H7 (cell line): ENCODE measurements at regions not wholly inside any gene's neighbourhood (a gene's known extent, or its start where the extent isn't known, plus 50 kb on each side); places are given as distances from the start of the nearest gene placed in this dataset.
"Not testable (repeated sequence)": the region's sequence is repeated elsewhere in the genome, so short reads cannot be mapped to it uniquely, and the experiment has no call there.

Source experiments
- DNase-seq: peaks from one replicate; pipeline ENCODE4 v3.0.0; 2012
- H3K27me3 ChIP-seq: 2 replicates; pipeline ENCODE4 v1.6.0; 2011; ENCODE audit warnings: mild to moderate bottlenecking, low read length; ENCODE audit not compliant: control insufficient read depth, insufficient read depth
- H3K36me3 ChIP-seq: replicated peaks from 2 replicates; pipeline ENCODE4 v1.5.1; 2011; ENCODE audit warnings: low read length; ENCODE audit not compliant: control insufficient read depth, insufficient read depth
- H3K4me3 ChIP-seq: 2 replicates; pipeline ENCODE4 v1.5.1; 2011; ENCODE audit warnings: low read depth, mild to moderate bottlenecking, control low read depth, low read length, moderate library complexity; ENCODE audit not compliant: insufficient read depth

- not testable (repeated sequence) for H3K36me3 ChIP-seq, H3K27me3 ChIP-seq, H3K4me3 ChIP-seq, DNase-seq
Measured at GRCh38 chr17:16839242-16840175, 132.4 kb downstream of the TNFRSF13B start.

DNA sequence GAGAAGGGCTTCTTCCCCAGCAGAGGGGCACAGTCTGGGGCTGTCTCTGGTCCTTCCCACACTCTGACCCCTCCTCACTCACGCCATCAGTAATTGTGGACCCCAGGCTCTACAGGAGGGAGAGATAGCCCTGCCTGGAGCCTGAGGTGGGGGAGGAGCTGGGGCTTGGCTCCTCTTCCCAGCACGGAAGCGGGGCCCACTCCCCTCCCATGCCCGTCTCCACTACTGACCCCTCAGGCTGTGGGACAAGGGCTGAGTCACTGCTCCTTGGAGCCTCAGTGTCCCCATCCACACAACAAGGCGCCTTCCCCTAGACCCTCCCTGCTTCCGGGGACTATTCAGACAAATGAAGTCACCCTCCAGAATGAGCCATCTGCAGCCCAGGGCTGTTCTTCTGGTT lies 133.1 kb downstream of the TNFRSF13B start:
- not testable (repeated sequence) for DNase-seq, H3K27me3 ChIP-seq, H3K36me3 ChIP-seq, H3K4me3 ChIP-seq

GRCh38 chr17:16838287-16838686 lies 133.6 kb downstream of the TNFRSF13B start:
- not testable (repeated sequence) for DNase-seq, H3K36me3 ChIP-seq, H3K4me3 ChIP-seq, H3K27me3 ChIP-seq

DNA sequence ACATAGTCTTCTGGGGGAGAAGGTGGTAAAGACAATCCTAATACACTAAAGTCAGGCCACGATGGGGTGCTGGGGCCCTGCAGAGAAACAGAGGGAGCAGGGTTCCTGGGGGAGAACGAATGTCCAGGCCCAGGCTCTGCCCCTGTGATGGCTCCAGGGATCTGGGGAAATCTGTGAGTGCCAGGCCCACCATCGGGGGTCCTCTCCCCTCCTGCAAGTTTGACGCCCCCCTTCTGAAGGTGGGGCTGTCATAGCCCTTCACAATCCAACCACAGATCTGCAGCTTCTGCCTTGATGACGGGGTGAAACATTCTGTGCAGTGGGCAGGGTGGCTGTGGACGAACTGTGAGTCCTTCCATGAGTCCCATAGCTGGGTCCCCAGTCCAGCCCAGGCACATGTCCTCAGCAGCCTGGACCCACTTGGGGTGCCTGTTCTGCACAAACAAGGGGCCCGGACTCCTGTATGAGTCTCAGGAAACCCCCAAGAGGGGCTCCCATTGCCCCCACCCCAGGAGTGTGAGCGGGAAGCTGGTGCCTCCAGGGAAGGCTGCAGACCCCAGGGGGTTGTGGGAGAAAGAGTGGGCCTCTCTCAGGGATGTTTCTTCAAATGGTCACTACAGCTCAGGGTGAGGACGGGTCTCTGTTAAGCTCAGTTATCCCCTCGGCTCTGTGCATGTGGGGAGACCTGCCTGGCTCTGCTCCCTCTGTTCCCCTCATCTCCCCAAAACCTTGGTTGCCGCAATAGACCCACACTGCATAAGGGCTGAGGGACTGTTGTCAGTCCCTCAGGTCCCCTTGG lies 134.3 kb downstream of the TNFRSF13B start:
- not testable (repeated sequence) for H3K27me3 ChIP-seq, H3K4me3 ChIP-seq, DNase-seq, H3K36me3 ChIP-seq

DNA sequence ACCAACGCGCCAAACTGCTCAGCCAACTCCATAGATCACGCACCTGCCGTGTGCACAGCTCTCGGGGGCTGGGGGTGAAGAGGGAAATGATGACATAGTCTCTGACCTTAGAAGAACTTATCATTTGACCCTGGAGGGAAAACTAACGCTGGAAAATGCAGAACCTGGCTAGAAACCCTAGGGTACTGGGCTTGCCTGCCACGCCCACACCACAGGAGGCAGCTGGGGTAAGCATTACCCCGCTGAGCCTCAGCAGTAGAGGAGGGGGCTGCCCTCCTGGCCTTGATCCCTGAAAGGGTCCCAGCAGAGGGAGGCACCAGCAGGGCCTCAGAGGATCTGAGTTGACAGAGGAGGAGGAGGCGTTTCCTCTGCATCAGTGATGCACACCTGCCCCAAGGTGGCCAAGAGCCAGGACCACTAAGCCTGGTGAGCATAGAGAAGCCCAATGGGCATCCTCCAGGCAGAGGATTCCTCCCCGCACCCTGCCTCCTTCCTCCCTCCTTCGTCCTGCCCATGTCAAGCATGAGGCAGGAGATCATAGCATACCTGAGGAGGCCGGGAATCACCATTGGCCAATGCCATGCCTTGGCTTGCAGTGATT lies 135.5 kb downstream of the TNFRSF13B start:
- not testable (repeated sequence) for H3K27me3 ChIP-seq, DNase-seq, H3K4me3 ChIP-seq, H3K36me3 ChIP-seq

DNA sequence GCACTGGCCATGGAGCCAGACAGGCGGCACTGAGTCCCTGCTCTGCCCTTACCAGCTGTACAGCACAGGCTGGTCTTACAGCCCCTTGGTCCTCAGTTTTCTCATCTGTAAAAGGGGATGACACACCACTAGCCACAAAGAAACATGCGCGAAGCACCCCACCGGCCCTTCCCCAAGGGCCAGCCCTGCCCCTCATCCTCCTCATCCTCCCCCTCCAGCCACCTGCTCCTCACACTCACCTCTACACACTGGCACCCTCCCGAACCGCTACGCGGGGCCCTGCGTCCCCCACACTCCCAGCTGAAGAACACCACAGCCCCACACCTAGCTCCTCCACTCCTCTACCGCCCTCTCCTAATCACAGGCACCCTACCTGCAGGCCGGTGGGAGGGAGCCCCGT lies 138.4 kb downstream of the TNFRSF13B start:
- not testable (repeated sequence) for DNase-seq, H3K4me3 ChIP-seq, H3K36me3 ChIP-seq, H3K27me3 ChIP-seq

GRCh38 chr17:16832853-16833252 lies 139.1 kb downstream of the TNFRSF13B start:
- not testable (repeated sequence) for DNase-seq, H3K4me3 ChIP-seq, H3K27me3 ChIP-seq, H3K36me3 ChIP-seq

- DNase-seq, H3K36me3 ChIP-seq, H3K4me3 ChIP-seq, H3K27me3 ChIP-seq: not testable (repeated sequence)
Measured at GRCh38 chr17:16832206-16832605, 139.7 kb downstream of the TNFRSF13B start.

DNA sequence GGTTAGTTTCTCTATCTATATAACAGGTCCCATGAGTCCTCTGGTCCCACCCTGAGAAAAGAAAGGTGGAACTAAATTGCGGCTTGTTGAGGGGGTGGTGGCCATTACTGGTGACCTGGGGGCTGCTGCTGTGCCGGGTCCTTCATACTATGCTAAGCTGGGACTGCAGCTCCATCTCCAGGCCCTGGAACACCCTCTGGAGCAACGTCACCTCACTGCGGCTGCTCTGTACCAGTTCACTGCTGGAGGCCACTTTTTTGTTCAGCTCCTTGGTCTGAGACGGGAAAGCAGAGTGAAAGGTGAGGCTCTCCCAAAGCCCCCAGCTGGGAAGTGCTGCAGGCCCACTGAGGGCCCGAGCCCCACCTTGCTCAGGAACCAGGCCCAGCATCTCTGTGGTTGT lies 140.7 kb downstream of the CCDC144A start:
- not testable (repeated sequence) for DNase-seq, H3K36me3 ChIP-seq, H3K4me3 ChIP-seq, H3K27me3 ChIP-seq

GRCh38 chr17:16830219-16830618 lies 140.2 kb downstream of the CCDC144A start:
- not testable (repeated sequence) for H3K4me3 ChIP-seq, H3K27me3 ChIP-seq, H3K36me3 ChIP-seq, DNase-seq
